Right ventricle myocardium superior (tissue), 1 donor: ENCODE measurements at regions not wholly inside any gene's neighbourhood (a gene's known extent, or its start where the extent isn't known, plus 50 kb on each side); places are given as distances from the start of the nearest gene placed in this dataset.
"Not testable (repeated sequence)": the region's sequence is repeated elsewhere in the genome, so short reads cannot be mapped to it uniquely, and the experiment has no call there.

Source experiments
- ATAC-seq: fragments of 200-7000 bp; cut with Tn5 transposase; one replicate; pipeline ENCODE4 v1.9.1; 2020; ENCODE audit warnings: mild to moderate bottlenecking; ENCODE audit not compliant: poor library complexity
- DNase-seq: peaks from one replicate; pipeline ENCODE4 v3.0.0-alpha.2; 2020
- intact Hi-C: fragments of 100-400 bp; cut with DNase I; formaldehyde crosslinking; loops from one replicate; pipeline ENCODE4 v1.11.2; 2022
- donor health status: DM: no; HTN: yes; CAD: no; lungs with severe emphysema.

DNA sequence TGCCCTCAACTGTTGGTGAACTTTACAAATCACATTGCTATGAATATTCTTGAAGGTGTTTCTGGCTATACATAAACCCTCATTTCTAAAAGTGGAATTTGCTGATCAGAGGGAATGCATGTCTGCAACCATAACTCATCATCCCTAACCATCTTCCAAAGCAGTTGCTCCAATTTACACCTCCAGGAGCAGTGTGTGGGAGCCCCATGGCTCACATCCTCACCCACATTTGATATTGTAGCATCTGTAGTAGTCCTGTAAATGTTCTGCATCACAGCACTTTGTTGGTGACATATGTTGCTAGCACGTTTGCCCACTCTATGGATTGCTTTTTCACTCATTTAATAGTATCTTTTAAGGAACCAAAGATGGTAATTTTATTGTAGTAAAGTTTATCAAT is 183.8 kb upstream of the SMLR1 start:
- DNase-seq (no peak), ATAC-seq (no peak)
- intact Hi-C loops = no loop called here

DNA sequence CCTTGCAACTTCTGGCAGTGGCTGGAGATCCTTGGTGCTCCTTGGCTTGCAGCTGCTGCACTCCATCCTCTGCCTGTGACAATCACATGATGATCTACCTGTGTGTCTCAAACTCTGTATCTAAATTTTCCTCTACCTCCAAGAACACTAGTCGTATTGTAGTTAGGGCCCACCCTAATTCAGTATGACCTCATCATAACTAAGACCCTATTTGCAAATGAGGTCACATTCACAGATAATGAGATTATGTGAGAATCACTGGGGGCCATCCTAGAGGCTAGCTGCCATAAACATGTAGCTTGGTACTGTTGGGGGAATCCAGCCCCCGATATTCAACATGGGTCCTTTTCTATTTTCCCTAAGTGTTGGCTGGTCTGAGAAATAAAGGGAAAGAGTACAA is 183.0 kb upstream of the SMLR1 start:
- intact Hi-C loops = no loop called here
- DNase-seq (no peak), ATAC-seq (no peak)

DNA sequence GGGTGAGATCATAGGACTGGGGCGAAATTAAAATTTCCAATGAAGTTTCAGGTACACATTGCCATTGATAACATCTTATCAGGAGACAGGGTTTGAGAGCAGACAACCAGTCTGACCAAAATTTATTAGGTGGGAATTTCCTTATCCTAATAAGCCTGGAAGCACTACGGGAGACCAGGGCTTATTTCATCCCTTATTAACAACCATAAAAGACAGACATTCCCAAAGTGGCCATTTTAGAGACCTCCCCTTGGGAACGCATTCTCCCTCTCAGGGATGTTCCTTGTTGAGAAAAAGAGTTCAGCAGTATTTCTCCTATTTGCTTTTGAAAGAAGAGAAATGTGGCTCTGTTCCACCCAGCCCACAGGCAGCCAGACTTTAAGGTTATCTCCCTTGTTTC is 182.4 kb upstream of the SMLR1 start:
- intact Hi-C loops, DNase-seq, ATAC-seq: not testable (repeated sequence)

DNA sequence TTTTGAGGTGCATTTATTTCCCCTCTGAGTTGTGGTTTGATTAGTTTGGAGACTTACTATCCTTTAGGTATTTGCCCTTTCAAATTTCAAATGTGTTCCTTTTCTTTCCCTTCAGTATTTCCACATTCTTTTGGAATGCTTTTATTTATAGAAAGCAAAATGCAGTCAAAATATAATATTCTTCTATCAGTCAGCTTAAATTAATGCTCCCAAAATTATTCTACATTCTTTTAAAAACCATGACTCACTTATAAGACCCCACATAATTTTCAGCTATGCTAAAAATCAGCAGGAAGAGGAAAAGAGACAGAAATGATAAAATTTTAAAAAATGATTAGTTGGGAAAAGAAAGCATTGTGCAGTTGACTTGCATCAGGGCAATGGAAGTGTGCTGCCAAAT is 180.0 kb upstream of the SMLR1 start:
- ATAC-seq = no peak
- intact Hi-C loops = no loop called here
- DNase-seq = no peak

DNA sequence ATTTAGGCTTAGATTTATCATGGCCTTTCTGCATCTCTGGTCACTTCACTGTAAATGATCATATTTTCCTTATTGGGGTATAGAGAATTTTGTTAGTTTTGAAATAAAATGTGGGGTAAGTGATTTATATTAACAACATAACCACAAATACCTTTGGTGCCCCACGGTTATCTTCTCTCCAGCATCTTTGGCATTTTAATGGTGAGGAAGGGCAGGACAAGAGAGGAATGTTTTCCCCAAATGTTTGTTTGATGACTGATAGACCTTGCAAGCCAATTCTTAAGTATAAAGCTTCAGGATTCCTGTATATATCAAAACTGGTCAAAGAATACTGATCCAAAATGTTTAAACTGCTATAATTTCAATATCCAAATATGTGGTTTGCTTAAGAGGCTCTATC is 171.6 kb upstream of the SMLR1 start:
- intact Hi-C loops = no loop called here
- ATAC-seq = no peak
- DNase-seq = no peak

DNA sequence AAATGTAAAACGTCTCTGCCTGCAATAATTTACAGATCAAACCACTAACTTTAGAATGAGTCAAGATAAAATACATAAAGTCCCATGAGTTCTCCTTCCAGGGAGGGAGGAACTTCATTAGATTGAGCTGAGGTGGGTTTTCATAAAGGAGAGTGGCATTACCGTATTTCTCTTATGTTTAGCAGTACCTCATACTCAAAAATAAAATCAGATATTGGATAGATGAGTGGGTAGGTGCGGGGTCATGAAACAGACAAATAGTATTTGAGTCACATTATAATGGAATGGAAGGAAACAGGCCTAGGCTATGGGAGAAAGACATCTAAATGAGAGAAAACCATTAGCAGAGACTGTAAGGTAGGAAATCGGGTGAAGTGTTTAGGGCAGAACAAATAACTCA is 166.1 kb upstream of the SMLR1 start:
- intact Hi-C loops = no loop called here
- ATAC-seq (no peak), DNase-seq (no peak)

DNA sequence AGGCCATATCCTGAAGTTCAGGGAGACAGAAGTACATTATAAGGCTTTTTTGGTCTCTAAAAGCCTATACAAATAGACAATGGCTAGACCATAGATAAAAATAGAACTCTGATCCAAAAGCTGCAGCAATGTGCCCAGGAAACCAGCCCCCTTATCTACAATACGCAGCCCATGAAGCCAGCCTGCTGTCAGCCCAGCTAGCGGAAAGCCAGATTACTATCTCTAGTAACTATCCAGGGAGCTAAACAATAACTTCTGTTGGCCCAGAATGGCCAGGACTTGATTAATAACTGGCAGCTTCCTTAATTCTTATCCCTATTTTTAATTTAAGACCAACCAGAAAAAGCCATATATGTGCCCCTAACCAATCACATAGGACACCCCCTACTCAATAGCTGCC is 160.4 kb upstream of the SMLR1 start:
- DNase-seq = no peak
- no peak for ATAC-seq
- intact Hi-C loops = no loop called here

DNA sequence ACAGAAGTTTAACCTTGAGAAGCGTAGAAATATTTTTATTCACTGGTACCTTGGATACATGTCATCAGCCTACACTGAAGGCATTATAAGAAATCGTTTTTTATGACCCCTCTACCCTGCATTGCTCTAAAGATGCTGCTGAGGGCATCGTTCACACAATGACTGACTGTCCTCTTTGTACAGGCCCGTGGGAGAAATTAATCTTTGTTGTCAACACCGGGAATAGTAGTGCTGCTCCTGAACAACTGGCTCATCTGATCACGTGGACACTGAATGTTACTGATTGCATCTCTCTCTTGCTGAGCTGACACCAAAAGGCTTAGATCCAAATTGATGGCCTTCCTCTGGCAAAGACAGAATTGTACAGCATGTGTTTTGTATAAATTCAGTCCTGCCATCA is 157.1 kb upstream of the SMLR1 start:
- intact Hi-C loops = no loop called here
- ATAC-seq (no peak), DNase-seq (no peak)

DNA sequence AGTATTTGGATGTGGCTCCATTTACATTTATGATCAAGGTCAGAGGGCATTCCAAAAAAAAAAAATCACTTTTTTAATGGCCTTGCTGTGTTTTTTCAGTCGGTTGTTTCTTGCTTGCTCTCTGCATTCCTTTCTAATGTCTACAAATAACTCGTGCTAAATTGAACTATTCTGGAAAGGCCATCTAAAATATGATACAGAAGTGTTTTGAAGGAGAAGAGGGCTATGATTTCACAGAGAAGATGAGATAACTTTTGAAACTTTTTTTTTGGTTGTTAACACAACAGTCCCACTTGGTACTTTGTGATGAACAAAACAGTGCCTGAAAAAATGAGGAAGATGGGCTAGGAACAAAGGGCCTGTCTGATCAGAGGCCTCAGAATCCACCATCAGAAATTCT is 156.1 kb upstream of the SMLR1 start:
- ATAC-seq (no peak), DNase-seq (no peak)
- intact Hi-C loops = no loop called here

DNA sequence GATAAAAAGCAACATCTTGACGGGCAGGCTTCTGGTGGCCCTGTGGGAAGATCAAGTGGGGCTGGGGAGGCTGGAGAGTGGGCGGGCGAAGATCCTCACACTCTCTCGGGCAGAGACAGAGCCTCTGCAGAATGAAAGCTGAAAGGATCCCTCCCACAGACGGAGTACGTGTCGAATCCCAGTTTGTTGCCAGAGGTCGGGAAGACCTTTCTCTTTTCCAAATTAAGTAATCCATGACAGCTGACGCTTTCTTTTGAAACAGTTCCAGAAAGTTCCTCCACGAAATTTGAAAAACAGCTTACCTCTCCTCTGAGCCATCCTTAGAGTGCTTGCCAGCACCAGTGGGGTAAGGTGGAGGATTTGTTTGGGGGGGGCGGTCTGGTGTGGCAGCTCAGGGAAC is 155.6 kb upstream of the SMLR1 start:
- intact Hi-C loops = no loop called here
- ATAC-seq = peak; percentile 66
- no peak for DNase-seq

DNA sequence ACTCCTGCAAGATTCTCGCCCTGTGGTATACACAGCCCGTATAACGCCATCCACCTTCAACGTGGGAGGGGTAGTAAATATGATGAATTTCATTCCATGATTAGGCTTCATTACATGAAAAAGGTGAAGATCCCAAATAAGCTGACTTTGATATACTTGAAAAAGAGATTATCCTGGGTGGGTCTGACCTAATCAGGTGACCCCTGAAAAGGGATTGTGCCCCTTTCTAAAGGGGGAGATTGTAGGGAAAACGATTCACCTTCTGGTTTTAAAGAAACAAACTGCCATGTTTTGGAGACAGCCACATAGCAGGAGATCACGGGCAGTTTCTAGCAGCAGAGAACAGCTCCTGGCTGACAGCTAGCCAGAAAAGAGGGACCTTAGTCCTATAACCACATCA is 155.1 kb upstream of the SMLR1 start:
- DNase-seq = no peak
- intact Hi-C loops = no loop called here

DNA sequence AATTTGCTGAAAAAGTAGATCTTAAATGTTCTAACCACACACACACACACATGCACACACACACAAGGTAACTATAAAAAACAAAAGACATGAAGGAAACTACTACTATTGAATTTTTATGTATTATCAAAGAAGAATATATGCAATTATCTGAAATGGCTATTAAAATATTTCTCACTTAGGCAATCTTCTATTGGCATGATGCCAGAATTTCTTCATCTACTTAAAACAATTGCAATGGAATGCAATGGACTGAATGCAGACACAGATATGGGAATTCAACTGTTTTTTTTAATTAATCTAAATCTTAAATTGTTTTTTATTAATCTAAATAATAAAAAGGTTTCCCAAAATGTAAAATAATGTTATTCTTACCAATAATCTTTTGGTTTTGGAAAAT is 152.6 kb upstream of the SMLR1 start:
- DNase-seq (no peak), ATAC-seq (no peak)
- intact Hi-C loops = no loop called here

More for the DNA sequence above, 155.1 kb upstream of the SMLR1 start:
- ATAC-seq = no peak

DNA sequence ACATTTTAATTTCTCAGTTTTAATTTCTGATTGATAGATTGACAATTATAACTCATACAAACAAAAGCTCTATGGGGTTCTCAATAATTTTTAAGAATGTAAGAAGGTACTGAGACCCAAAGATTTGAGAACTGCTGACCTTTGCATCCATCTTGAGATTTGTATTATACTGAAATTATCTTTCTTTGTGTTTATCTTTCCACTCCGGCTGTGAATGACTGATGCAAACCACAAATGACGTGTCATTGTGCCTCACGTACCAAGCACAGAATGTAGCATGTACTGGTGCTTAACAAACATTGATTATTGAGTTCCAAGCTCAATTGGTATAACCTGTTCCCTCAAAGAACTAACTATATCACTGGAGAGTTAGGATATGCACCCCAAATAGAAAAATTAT is 152.1 kb upstream of the SMLR1 start:
- DNase-seq (no peak), ATAC-seq (no peak)
- intact Hi-C loops = no loop called here

DNA sequence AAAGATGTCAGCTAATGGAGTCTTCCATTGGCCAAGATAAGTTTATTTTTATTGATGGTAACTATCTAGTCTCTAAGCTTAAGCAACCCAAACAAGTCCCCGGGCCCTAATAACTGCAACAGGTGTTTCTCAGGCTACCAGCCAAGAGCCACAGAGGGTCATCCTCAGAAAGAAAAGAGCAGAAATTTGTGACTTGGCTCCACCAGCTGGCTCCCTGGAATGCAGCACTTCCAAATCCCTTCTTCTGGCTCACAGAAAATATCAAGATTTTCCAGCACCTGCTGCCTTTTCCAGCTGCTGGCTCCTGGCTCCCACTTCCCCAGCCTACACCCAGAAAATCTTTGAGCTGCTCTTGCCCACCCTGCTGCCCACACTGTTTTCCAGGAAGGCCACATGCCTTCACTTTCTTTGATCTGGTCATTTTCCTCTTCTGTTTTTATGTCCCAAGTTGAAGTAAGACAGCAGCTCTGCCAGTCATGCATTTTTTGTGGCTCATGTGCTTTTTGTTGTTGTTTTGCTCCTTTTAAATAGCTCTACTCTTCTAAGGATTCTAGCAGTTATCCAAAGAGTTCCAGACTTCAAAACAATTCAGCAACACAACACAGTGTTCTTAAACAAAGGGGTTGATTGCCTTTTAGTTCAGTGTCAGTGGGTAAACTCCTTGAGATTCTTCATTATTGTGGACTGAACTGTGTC is 151.0 kb upstream of the SMLR1 start:
- ATAC-seq (no peak), DNase-seq (no peak)
- intact Hi-C loops = no loop called here

DNA sequence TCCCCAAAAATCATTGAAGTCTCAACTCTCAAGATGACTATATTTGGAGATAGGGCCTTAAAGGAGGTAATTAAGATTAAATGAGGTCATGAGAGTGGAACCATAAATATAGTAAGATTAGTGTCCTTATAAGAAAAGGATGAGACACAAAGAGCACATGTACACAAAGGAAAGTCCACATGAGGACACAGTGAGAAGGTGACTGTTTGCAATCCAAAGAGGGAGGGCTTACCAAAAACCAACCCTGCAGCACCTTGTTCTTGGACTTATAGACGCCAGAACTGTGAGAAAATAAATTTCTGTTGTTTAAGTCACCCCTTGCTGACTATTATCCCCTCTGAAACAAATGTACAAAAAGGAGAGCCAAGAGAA is 150.4 kb upstream of the SMLR1 start:
- no peak for ATAC-seq

DNA sequence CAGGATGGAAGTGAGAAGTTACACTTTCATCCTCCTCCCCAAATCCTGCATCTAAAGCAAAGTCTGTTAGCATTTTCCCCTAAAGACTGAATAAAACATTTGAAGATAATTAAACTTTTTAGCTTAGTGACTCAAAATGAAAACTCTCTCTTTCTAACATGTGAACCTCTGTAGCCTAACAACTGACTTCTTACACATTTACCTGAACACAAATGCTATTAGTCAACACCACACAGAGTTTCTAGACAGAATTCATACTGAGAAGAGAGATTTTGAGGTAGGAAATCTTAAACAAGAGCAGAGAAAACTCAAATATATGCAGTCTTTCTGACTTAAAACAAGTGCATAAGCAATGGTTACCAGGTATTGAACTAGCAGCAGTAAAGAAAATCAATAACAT is 149.9 kb upstream of the SMLR1 start:
- ATAC-seq (no peak), DNase-seq (no peak)
- intact Hi-C loops = no loop called here

More for the DNA sequence above, 150.4 kb upstream of the SMLR1 start:
- no peak for DNase-seq
- intact Hi-C loops = no loop called here

DNA sequence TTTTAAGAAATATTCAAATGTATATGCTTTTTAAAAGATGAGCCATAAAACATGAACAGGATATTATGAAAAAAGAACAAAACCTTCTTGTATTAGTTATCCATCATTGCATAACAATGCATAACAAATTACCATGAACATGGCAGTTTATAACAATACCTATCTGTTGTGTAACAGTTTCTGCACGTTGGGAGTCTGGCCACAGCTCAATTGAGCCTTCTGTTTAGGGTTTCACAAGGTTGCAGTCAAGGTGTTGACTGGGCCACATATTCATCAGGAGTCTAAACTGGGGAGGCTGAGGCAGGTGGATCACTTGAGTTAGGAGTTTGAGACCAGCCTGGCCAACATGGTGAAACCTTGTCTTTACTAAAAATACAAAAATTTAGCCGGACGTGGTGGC is 149.4 kb upstream of the SMLR1 start:
- DNase-seq (no peak), ATAC-seq (no peak)
- intact Hi-C loops = no loop called here

DNA sequence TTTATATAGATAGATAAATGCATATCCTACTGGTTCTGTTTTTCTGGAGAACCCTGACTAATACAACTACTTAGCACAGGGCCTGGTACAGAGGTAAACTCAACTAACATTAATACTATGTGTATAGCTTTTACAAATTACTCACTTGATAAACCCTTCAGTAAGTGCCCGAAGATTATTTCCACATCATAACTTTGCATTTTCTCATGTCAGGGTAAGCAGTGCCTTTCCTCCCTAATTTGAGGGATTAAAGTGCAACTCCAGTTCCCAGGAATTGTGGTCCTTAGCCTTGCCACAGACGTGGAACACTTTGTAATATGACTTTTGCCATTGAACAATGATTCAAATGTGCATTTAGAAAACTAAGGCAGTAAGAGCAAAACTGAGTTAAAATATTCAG is 147.5 kb upstream of the SMLR1 start:
- DNase-seq (no peak), ATAC-seq (no peak)
- intact Hi-C loops = no loop called here

DNA sequence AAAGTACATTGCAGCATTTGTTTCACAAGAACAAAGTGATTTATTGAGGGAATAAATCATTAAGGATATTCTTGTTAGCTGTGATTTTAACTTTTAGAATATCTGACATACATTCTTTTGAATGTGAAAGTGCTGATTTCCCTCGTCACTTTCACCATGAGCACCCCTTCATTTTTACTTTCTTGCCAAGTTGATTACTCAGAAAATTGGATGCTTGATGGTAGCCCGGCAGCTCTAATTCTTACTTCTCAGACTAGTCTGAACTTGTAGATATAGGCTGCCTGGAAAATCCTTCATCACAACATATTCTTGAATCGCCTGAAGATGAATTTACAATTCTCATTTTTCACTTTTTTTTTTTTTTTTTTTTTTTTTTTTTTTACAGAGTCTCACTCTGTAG is 147.1 kb upstream of the SMLR1 start:
- DNase-seq = no peak
- intact Hi-C loops = no loop called here
- no peak for ATAC-seq

DNA sequence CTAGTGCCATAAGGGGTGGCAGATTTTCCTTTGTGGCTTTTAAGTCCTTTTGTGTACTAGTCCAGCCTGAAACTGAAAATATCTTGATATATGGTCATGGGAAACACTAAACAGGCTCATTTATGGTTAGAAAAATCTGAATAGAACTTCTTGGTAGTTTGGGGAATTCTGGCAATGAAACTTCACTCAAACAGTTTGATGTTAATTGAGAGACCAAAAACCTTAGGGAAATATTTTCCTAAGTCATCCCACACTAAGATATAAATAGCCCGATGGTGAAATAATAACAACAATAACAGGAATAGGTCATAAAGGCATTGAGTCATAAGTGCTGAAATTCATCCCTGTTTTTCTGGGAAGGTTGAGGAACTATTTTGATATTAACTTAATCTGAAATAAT is 146.2 kb upstream of the SMLR1 start:
- intact Hi-C loops = no loop called here
- peak; percentile 48 for ATAC-seq

DNA sequence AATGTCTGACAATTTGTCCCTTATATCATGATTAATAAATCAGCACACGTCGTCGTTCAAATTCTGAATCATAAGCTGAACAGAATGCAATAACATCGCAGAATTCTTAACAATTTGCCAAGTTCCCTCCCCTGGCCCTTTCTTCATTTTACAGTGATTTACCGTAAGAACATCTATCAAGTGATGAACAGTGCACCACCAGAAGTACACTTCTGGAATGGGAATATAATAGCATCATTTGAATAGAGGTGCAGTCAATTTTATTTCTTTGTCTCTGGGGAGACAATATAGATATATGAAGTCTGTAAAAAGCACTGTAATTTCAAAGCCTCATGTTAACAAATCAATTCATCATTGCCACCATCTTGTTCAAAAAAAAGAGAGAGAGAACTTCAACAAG is 145.1 kb upstream of the SMLR1 start:
- ATAC-seq (no peak), DNase-seq (no peak)
- intact Hi-C loops = no loop called here

More for the DNA sequence above, 146.2 kb upstream of the SMLR1 start:
- no peak for DNase-seq
